H1 (cell line): ENCODE measurements at regions not wholly inside any gene's neighbourhood (a gene's known extent, or its start where the extent isn't known, plus 50 kb on each side); places are given as distances from the start of the nearest gene placed in this dataset.

Source experiments
- CTCF ChIA-PET: fragments of 300-600 bp; sonication (Branson Sonifier 250); formaldehyde crosslinking; loops from one replicate; lab custom pipeline; 2021; ENCODE audit not compliant: partially characterized antibody; lab: Charles Lee
- POLR2A ChIA-PET: fragments of 300-600 bp; sonication (Branson Sonifier 250); formaldehyde crosslinking; loops from one replicate; lab custom pipeline; 2021; ENCODE audit warnings: inconsistent platforms; ENCODE audit not compliant: partially characterized antibody; lab: Charles Lee
- DNase-seq, 2 experiments: peaks; one replicate each; pipeline versions ENCODE4 v3.0.0 to v3.0.0-alpha.2; 2010 to 2022; ENCODE audit warnings: low spot score in 2 of 2, low read depth in 1 of 2, mixed read lengths in 1 of 2
- FAIRE-seq: peaks from 2 replicates; lab custom pipeline; 2011; peaks lifted over from hg19 to GRCh38; lab: Jason Lieb, UNC
- H2AFZ ChIP-seq: 2 replicates; pipeline ENCODE4 v1.8.1; 2012; ENCODE audit warnings: low read length, inconsistent platforms
- H2AK5ac ChIP-seq: 2 replicates; pipeline ENCODE4 v1.6.1; 2013; ENCODE audit warnings: low read depth, low read length
- H2BK120ac ChIP-seq: replicated peaks from 2 replicates; pipeline ENCODE3; 2013; ENCODE audit warnings: low read depth, low read length, inconsistent platforms
- H2BK12ac ChIP-seq: 2 replicates; pipeline ENCODE4 v1.6.1; 2013; ENCODE audit warnings: low read depth, low read length
- H2BK15ac ChIP-seq: 2 replicates; pipeline ENCODE4 v1.6.1; 2013; ENCODE audit warnings: low read length
- H2BK20ac ChIP-seq: 2 replicates; pipeline ENCODE4 v1.6.1; 2013; ENCODE audit warnings: low read length
- H2BK5ac ChIP-seq: 2 replicates; pipeline ENCODE4 v1.6.1; 2013; ENCODE audit warnings: low read depth, low read length
- H3K14ac ChIP-seq: 2 replicates; pipeline ENCODE4 v1.6.1; 2013; ENCODE audit warnings: inconsistent platforms; ENCODE audit not compliant: insufficient read length
- H3K18ac ChIP-seq: 2 replicates; pipeline ENCODE4 v1.6.1; 2013; ENCODE audit warnings: low read length; ENCODE audit errors: extremely low read depth
- H3K23ac ChIP-seq: 2 replicates; pipeline ENCODE4 v1.6.1; 2013; ENCODE audit warnings: inconsistent platforms; ENCODE audit not compliant: insufficient read length
- H3K23me2 ChIP-seq: 2 replicates; pipeline ENCODE4 v1.6.1; 2013; ENCODE audit warnings: low read depth, low read length
- H3K27ac ChIP-seq: 2 replicates; pipeline ENCODE4 v1.6.1; 2011; ENCODE audit warnings: low read depth, low read length, inconsistent platforms
- H3K27me3 ChIP-seq, 4 experiments: replicated peaks in 1 of 4; 1 replicate in 1 of 4; 2 replicates in 3 of 4; pipeline versions ENCODE4 v1.6.1 to v1.8.1; 2011 to 2013; ENCODE audit warnings: low read length in 3 of 4, mild to moderate bottlenecking in 3 of 4, inconsistent platforms in 2 of 4, mixed read lengths in 2 of 4, moderate library complexity in 1 of 4; ENCODE audit not compliant: control insufficient read depth in 3 of 4, insufficient read depth in 3 of 4; ENCODE audit errors: extremely low read depth in 1 of 4
- H3K36me3 ChIP-seq, 4 experiments: 2 replicates each; pipeline versions ENCODE4 v1.6.1 to v1.8.1; 2011 to 2013; ENCODE audit warnings: mild to moderate bottlenecking in 4 of 4, low read length in 3 of 4, moderate library complexity in 2 of 4, control low read depth in 1 of 4, inconsistent platforms in 1 of 4; ENCODE audit not compliant: insufficient read depth in 4 of 4, control insufficient read depth in 2 of 4
- H3K4ac ChIP-seq: replicated peaks from 2 replicates; pipeline ENCODE3; 2013; ENCODE audit warnings: low read length, low read depth, mixed read lengths, inconsistent platforms; ENCODE audit not compliant: insufficient read length
- H3K4me1 ChIP-seq, 4 experiments: replicated peaks in 1 of 4; 1 replicate in 1 of 4; 2 replicates in 3 of 4; pipeline versions ENCODE4 v1.6.1 to v1.8.1; 2011 to 2013; ENCODE audit warnings: low read length in 3 of 4, inconsistent platforms in 2 of 4, mixed read lengths in 1 of 4; ENCODE audit not compliant: insufficient read depth in 4 of 4, control insufficient read depth in 3 of 4
- H3K4me2 ChIP-seq, 2 experiments: 2 replicates each; pipeline versions ENCODE4 v1.6.1 to v1.8.1; 2011 to 2013; ENCODE audit warnings: low read depth in 2 of 2, low read length in 2 of 2, control low read depth in 1 of 2, inconsistent platforms in 1 of 2, mild to moderate bottlenecking in 1 of 2; ENCODE audit not compliant: insufficient read depth in 1 of 2
- H3K4me3 ChIP-seq, 4 experiments: fragments of 200-600, 300-600 bp in 1 of 4; sonication (generic), shearing (Covaris generic), sonication (Bioruptor Twin) in 1 of 4; 2 replicates each; pipeline versions ENCODE4 v1.5.1 to v1.8.1; 2011 to 2016; ENCODE audit warnings: low read length in 4 of 4, low read depth in 3 of 4, control low read depth in 2 of 4, inconsistent platforms in 2 of 4, mild to moderate bottlenecking in 2 of 4, mixed read lengths in 1 of 4, moderate library complexity in 1 of 4; ENCODE audit not compliant: insufficient read depth in 2 of 4; ENCODE audit errors: extremely low read depth in 1 of 4
- H3K56ac ChIP-seq: replicated peaks from 2 replicates; pipeline ENCODE3; 2013; ENCODE audit warnings: low read depth, mild to moderate bottlenecking, mixed read lengths, low read length, inconsistent platforms; ENCODE audit not compliant: insufficient read length
- H3K79me1 ChIP-seq: 2 replicates; pipeline ENCODE4 v1.6.1; 2013; ENCODE audit warnings: low read depth, low read length, control low read depth
- H3K79me2 ChIP-seq, 2 experiments: 2 replicates each; pipeline versions ENCODE4 v1.6.1 to v1.8.1; 2012 to 2013; ENCODE audit warnings: low read length in 2 of 2, mild to moderate bottlenecking in 2 of 2, inconsistent platforms in 1 of 2; ENCODE audit not compliant: insufficient read depth in 2 of 2, control insufficient read depth in 1 of 2
- H3K9ac ChIP-seq, 4 experiments: replicated peaks in 1 of 4; 1 replicate in 1 of 4; 2 replicates in 3 of 4; pipeline versions ENCODE4 v1.6.1 to v1.8.1; 2011 to 2013; ENCODE audit warnings: low read depth in 3 of 4, low read length in 3 of 4, control low read depth in 2 of 4, mild to moderate bottlenecking in 2 of 4, moderate library complexity in 2 of 4, inconsistent platforms in 1 of 4; ENCODE audit errors: extremely low read depth in 1 of 4
- H3K9me3 ChIP-seq, 2 experiments: 2 replicates each; pipeline versions ENCODE4 v1.6.1 to v1.8.1; 2012 to 2013; ENCODE audit warnings: mild to moderate bottlenecking in 2 of 2, moderate library complexity in 2 of 2, control low read depth in 1 of 2, inconsistent platforms in 1 of 2, low read depth in 1 of 2, low read length in 1 of 2, mixed read lengths in 1 of 2; ENCODE audit not compliant: insufficient read depth in 2 of 2
- H4K20me1 ChIP-seq, 2 experiments: replicated peaks in 1 of 2; 2 replicates each; pipeline versions ENCODE3 to v1.8.1; 2011 to 2013; ENCODE audit warnings: inconsistent platforms in 2 of 2, low read length in 2 of 2, mild to moderate bottlenecking in 1 of 2; ENCODE audit not compliant: insufficient read depth in 2 of 2, control insufficient read depth in 1 of 2
- H4K5ac ChIP-seq: 2 replicates; pipeline ENCODE4 v1.6.1; 2013; ENCODE audit warnings: low read length, low read depth, mixed read lengths, inconsistent platforms; ENCODE audit not compliant: insufficient read length
- H4K8ac ChIP-seq: 2 replicates; pipeline ENCODE4 v1.8.0; 2013; ENCODE audit warnings: mild to moderate bottlenecking, moderate library complexity, low read length, inconsistent platforms; ENCODE audit not compliant: insufficient read depth; ENCODE audit errors: extremely low read depth
- H4K91ac ChIP-seq: replicated peaks from 2 replicates; pipeline ENCODE3; 2013; ENCODE audit warnings: low read length, mixed read lengths, inconsistent platforms; ENCODE audit not compliant: insufficient read length
- CEBPB ChIP-seq: IDR thresholded peaks from 2 replicates; pipeline ENCODE4 v1.6.1; 2012; ENCODE audit warnings: low read depth, low read length
- JUN ChIP-seq: IDR thresholded peaks from 2 replicates; pipeline ENCODE4 v1.6.1; 2011; ENCODE audit warnings: low read depth, mild to moderate bottlenecking, improper control_type of control experiment, low read length
- WGBS, 2 experiments: shearing (Covaris generic) in 1 of 2; methylation state at CpG; one replicate each; pipeline versions ENCODE4 v1.1.6 to v1.1.7; 2013 to 2015; ENCODE audit warnings: low lambda C conversion rate in 2 of 2, mixed read lengths in 2 of 2, inconsistent platforms in 1 of 2, low coverage in 1 of 2, missing lambda C conversion rate in 1 of 2; ENCODE audit not compliant: insufficient replicate concordance in 2 of 2, insufficient coverage in 1 of 2, insufficient read length in 1 of 2; ENCODE audit errors: extremely low coverage in 1 of 2, missing lambda C conversion rate in 1 of 2; 5-methylcytosine and 5-hydroxymethylcytosine counted together

DNA sequence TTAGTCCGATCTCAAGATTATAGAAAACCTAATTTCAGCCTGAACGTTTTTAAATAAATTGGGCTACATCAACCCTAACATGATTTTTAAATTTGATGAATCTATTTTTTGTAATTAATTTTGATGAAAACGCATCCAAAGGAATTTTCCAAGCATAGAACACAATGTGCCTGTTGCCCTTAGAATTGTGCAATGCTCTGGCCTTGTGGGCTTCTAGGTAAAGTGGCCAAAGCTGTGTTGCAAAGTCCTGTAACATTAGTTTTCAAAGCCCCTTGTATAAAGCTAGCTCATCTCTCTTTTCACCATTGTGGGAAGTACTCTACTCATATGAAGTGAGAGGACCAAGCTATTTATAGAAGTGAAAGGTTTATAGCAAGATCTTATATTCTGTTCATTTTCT lies 138.4 kb upstream of the PRPS1L1 start:
- Histone ChIP-seq H3K9ac (no peak overlapping the region), H3K27me3 (peaks cover 0 to 2% (median 0%) of the 10 kb centered on the region in 4 experiments; a peak in 1 of 7 replicates), H3K4me1 (no peaks in the 10 kb centered on the region), H3K9me3 (no peaks in the 10 kb centered on the region; a peak in 1 of 4 replicates), H3K23ac (no peak overlapping the region), H2BK120ac (no peak overlapping the region), H3K4me3 (no peak overlapping the region), H2AFZ (no peak overlapping the region), H3K18ac (no peak overlapping the region), H3K14ac (no peak overlapping the region), H4K5ac (no peak overlapping the region), H2AK5ac (no peak overlapping the region), H2BK15ac (no peak overlapping the region), H3K79me1 (no peaks in the 10 kb centered on the region), H4K91ac (no peak overlapping the region), H2BK12ac (no peak overlapping the region), H2BK5ac (no peak overlapping the region), H4K20me1 (no peaks in the 10 kb centered on the region), H3K23me2 (no peaks in the 10 kb centered on the region), H3K79me2 (no peaks in the 10 kb centered on the region), H3K4me2 (no peak overlapping the region), H2BK20ac (no peak overlapping the region), H3K4ac (no peak overlapping the region), H3K27ac (no peak overlapping the region), H3K56ac (no peak overlapping the region), H4K8ac (no peak overlapping the region), H3K36me3 (no peaks in the 10 kb centered on the region)
- TF ChIP-seq JUN (no peak), CEBPB (peak; percentile 30; the same call in 1 of the 2 replicates)
- POLR2A ChIA-PET, result no interaction called here
- CTCF ChIA-PET, result interaction anchor here (1.3 kb wide), 1 partner anchor 395 kb away, joined by 5 read pairs; no protein-coding TSS in a partner anchor
- no peak for DNase-seq
- FAIRE-seq, result no peak
- 89% methylated on average over 3 of the region's 3 CpGs; no CpG with 5 or more reads in 1 of the 2 experiments for WGBS, 2 experiments
